Inferior parietal cortex (tissue), 1 donor: ENCODE measurements at regions not wholly inside any gene's neighbourhood (a gene's known extent, or its start where the extent isn't known, plus 50 kb on each side); places are given as distances from the start of the nearest gene placed in this dataset.

Experiments used
- DNase-seq: peaks from one replicate; pipeline ENCODE4 v3.0.0-alpha.2; 2016; ENCODE audit errors: extremely low spot score

DNA sequence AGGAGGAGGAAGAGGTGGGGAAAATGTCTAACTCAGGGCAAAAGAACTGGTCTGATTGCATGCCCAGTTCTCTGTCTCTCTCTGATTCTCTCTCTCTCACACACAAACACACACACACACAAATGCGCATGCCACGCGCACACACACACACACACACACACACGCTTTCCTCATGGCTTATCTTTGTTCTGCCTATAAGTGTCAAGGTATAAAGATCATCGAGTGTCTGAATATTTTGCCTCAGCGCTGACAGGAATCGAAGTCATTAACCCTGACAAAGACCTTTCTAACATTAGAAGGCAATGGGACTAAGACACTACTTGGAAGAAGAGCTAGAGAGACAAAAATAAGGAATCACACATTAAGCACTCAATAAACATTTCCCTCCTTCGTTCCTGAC lies 497.1 kb upstream of the KLHL29 start:
- no peak for DNase-seq

DNA sequence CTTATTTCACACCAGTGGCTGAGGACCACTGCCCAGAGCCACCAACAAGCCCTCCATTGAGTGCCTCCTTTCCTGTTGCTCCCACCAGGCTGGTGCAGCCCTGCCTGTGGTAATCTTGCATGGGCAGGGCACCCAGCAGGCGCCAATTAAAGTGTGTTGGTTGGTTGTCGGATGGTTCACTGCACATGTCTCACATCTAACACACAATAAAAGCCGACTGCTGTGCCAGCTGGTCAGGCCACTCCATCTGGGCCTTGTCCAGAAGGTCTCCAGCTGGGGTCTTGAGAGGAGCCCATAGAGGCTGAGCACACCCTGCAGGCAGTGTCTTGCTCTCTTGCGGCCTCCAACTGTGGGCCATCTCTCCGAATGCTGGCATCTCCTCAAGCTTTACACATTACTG lies 494.8 kb upstream of the KLHL29 start:
- DNase-seq, result no peak

DNA sequence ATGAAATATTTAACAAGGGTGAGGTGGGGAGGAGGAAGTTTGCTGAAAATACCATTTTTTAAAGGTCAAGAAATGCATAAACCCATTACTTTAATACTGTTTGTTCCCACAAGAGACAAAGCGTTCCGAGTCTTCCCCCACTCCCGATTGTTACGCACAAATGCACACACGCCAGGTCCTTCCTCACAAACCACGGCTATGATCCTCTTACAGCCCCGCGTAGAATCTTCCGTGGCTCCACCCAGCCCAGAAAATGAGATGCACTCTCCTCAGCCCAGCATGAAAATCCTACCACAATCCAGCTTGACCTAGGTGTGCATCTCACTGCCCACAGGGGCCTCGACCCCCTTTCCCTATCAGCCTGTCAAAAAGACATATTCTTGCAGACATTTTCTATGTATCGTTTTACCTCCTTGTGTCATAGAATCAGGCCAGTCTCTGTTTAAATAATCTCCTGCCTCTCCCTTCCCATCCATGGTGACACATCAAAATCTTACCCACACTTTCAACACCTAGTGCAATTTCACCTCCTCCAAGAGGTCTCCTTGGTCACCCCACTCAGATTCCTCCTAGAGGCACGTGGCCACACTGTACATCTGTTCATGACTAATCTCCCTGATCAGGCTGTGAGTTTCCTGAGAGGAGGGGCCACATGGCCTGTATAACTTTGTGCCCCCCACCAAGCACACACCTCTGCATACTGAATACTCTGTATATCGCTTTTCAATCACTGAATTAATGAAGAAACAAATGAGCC lies 491.0 kb upstream of the KLHL29 start:
- no peak for DNase-seq

DNA sequence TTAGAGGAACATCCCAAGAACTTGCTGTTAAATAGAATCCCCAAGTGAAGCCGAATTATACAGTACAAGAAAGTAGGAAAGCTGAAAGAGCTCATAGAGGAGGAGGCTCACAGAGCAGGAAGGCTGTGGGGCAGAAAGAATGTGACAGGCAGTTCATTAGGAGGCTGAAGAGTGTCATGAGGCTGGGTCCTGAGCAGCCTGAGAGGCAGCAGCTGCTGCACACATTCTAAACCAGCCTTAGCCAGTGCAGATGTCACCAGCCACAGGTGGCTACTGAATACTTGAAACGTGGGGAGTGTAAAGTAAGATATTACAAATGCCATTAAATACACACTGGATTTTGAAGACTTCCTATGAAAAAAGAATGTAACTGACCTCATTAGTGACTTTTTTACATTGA lies 490.2 kb upstream of the KLHL29 start:
- DNase-seq, result no peak

DNA sequence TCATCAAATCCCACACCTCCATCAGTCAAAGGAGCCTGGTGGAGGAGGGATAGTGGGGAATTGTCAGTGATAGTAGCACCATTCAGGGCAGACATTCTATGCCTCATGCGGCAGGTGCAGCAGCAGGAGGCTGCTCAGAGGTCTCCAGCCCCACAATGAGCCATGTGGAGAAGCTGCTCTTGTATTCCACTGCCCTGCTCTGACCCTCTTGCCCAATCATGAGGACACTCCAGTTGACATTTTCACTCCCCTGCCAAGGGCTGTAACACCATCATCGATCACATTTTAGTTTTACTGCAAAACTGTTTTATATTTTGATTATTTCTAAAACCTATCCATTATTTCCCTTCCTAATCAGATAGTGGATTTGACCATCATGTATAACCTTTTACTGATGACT lies 487.6 kb upstream of the KLHL29 start:
- no peak for DNase-seq

DNA sequence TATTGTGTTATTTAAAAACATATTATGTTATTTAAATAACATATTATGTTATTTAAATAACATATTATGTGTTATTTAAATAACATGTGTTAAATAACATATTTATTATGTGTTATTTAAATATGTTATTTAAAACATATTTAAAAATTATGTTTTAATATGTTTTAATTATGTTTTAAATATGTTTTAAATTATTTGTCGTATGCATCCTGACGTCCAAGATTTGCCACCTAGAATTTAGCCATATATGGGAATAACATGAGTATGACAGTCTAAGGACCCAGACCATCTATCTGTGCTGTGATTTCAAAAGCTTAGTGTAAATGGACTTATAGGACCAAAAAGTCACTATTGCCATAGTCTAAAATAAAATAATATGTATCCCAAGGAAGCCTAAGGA lies 484.3 kb upstream of the KLHL29 start:
- DNase-seq, result no peak

DNA sequence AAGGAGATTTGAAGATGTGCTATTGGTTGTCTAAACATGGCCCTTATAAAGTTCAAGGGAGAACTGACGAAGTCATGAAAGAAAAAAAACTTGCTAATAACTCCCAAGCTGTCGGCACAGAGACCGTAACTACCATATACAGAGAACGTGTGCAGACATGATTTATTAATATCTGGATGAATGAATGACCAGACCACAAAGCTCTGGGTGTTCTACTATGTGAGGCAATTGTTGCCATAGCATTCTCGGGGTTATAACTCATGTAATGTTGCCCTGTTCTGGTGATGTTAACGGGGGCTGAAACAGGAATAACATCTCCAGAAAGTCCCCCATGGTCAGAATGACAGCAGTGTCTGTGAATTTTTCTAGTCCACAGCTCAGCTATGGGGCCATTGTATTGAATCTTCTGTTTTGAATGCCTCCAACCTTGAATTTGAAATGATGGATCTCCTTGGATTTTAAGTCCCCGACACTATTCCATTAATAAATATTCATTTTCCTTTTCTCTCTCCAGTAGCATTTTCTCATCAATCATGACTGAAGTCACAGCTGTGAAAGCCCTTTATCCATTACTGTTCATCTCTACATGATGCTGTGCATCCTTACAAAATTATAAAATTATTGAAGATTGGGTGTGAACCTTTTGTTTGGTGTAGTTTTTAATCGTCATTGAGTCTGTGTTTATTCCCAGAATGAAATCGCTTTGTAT lies 483.4 kb upstream of the KLHL29 start:
- no peak for DNase-seq

DNA sequence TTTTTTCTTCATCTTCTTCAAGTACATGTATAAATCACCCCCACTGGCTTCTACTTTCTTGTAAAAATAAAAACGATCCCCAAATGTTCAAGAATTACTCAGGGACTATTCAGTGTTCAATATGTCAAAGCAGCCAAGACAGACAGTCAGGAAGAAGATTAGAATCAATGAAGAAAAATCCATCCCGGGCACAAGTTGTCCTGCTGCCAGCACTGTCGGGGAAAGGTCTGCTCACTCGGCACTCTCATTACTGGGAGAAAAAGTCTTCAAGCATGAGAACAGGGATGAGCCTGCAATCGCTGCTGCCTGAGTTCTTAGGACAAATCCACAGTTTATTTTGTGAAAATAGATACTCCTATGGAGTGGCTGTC lies 482.8 kb upstream of the KLHL29 start:
- DNase-seq, result no peak

DNA sequence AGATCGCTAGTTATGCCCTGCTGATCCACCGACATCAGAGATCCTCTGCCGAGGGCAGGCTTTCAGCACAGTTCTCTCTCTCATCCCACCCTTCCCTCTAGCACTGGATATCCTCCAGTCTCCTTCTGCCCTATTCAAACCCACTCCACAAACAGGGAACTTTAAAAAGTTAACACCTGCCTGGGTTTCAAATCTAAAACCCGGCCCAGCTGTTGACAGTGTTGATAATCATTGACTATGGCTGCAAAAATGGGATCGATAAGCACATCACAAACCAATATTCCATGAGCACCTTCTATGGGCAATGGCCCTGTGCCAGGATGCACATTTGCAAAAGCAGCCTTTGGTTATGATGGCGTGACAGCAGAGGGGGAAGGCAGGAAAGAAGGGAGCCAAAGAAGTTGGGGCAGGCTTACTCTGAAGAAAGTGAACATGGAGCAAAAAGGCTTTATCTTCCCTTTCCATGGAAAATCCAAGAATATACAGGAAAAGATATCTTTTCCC lies 482.3 kb upstream of the KLHL29 start:
- no peak for DNase-seq

DNA sequence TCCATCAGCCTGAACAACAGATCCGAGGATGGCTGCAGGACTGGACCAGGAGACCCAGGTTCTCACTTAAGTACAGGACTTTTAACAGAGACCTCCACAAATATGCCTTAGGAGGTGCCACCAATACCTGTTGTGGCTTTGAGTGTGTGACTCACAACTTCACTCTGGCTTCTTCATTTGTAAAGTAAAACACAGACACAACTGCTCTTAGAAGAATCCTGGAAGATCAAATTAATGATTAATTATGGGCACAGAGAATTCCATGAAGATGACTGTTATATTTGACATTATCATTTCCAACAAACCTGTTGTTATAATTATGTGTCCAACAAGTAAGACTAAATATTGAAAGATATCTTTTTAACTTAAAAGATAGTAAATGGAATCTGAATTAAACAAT lies 481.4 kb upstream of the KLHL29 start:
- DNase-seq, result no peak

DNA sequence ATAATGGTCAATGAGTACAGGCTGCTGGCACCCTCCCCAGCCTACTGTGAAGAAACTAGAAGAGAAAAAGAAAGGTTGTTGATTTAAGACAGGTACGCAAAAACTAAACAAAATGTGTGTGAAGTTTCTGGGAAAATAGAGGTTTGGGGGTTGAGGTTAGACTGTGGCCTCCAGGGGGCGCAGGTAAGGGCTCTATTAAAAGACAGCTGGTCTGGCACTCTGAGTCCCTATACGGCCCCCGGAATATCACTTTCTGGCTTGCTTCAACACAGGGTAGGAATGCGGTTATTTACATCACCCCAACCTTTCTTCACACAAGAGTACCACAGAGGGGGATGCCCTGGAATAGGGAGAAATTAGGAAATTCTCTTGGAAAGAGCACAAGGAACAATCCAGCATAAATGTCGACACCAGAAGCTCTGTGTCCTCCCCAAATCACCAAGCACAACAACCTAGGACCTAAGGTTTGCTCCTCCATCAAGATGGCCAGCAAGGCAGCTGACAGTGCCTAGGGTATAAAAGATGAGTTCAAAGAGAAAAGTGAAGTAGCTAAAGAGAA lies 480.8 kb upstream of the KLHL29 start:
- no peak for DNase-seq

DNA sequence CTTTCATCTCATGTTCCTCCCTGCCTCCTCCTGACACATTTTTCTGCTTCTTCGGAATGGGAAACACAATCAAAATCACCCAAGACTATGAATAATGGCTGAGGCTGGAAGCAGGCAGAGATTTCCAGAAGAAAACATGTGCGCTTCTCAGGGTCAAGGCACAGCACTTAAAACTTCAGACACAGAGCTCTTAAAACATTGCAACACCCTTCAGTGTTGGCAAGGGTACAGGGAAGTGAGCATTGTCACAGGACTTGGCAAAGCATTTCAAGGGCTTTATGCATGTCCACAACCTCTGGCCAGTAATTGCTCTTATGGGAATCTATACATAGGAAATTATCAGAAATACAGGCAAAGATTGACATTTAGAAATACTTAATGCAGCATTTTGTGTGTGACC lies 477.6 kb upstream of the KLHL29 start:
- no peak for DNase-seq

DNA sequence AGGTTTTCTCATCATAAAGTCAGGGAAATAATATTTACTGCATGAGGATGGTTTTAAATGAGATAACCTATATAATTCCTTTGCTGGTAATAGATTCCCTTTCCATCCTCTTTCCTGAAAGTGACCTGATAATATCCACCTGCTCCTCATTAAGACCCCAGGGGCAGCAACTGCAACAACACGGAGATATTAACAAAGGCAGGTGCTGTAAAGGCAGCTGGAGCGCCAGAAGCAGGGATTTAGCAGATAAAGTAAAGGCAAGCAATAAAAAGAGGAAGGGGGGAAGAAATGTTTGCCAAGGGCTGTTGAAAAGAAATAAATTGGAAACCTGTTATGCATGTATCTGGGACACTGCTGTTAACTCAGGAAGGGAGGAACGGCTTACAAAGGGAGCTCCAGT lies 472.6 kb upstream of the KLHL29 start:
- no peak for DNase-seq

DNA sequence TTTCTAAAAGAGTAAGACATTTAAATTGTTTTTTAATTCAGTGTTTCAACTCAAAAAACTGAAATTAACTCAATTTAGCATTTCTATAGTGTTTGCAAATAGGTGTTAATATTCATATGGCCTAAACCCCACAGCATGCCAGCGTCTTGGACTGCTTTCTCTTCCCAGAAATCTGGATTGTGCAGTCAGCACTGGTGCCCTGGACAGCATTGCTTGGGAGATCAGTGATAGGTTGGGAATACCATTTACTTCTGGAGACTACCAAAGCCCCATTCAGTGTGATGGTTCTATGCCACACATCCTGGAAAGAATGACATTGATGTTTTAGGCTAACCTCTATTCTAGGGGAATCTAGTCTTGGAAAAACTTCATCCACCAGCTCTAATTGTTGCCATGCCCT lies 455.0 kb upstream of the KLHL29 start:
- DNase-seq, result no peak

DNA sequence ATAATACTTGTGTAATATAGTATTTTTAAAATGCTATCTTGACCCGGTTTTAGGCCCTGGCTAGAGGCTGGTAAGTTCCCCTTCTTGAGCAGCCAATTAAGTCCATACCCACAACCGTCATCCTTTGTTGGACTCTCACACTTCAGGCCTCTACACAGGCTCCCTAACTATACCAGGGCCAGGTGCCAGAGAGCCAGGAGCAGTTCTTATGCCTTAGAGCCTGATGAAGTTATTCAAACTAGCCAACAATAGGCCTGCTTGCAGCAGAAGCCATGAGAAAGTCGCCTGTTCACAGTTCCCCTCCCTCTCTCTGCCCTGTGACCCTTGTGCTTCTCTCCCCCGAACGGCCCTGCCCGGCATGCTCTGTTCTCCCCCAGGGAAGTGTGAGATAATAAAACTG lies 454.2 kb upstream of the KLHL29 start:
- no peak for DNase-seq

DNA sequence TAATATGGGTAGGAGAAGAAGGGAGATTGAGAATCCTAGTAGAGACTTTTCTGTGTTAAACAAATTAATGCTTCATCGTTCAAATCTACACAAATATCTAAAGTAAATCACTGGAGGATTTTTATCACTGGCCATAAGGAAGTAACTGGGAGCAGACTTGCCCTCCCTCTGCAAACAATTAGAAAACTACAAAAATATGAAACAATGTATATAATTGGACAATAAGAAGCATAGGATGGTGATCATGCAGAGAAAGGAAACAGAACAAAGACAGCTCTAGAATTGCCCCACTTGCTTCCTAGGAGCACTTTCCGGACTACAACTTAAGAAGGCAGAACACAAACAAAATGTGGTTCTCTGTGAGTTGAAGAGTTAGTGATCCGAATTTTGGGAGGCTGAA lies 452.7 kb upstream of the KLHL29 start:
- DNase-seq, result no peak

DNA sequence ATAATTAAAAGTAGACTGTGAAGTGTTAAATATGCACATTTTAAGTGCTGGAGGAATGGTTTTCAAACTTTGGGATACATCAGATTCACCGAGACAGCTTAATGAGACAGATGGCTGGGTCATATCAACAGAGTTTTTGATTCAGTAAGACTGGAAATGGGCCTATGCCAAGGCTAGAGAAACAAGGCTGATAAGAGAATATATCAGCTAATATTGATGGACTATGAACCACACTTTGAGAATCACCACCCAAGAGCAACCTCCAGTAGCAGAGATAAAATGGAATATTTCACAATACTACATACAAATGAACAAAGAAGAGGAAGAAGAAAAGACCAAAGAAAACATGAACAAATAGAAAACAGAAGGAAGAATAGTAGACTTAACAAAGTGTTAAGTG lies 450.2 kb upstream of the KLHL29 start:
- no peak for DNase-seq

DNA sequence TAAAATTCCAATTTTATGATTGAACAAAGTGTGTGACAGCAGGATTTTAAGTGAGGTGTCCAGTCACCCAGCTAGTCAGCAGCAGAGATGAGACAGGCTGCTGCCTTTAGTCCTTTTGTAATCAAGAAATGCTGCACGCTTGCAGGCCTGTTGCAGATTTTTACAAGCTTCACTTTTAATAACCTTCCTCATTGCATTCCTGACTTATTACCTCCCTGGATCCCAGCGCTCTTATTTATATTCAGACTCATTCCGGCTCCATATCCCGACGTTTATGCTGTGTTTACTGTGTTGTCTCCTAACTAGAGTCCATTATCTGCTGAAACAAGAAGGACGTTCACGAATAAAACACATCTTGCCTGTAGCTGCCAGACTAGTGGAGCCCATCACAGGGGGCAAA lies 442.5 kb upstream of the KLHL29 start:
- no peak for DNase-seq

DNA sequence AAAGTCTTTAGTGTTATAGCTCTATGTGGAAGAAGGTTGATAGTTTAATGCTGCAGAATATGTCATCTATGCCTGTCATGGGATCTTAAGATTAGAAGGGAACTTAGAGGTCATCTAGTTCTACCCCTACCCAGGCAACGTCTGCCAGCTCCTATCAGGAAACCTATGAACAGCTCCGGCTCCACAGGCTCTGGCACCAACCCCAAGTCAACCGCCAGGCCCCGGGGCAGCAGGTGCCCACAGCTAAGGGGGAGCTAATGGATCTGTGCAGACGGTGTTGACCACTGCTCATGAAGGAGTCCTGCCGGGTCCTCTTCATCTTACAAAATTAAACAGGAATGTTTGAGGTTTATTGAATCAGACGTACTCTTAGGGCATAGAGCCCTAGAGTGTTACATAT lies 440.8 kb upstream of the KLHL29 start:
- DNase-seq, result no peak

DNA sequence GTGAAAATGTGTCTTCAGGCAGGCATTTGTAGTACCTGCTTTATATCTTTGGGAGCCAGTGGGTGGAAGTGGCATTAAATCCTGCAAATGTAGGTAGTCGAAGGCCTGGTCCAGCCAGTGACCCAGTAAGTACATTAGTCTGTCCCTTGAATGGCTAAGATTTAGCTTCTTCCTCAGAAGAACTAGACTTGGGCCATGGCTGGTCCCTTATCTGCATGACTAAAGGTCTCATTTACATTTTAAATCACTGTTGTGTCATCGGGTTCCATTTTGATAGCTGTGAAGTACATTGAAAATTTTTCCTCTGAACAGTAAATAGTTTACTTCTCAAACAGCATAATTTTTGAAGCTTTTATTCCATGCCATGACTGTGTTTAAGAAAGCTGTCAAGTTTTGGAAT lies 438.4 kb upstream of the KLHL29 start:
- DNase-seq, result no peak

DNA sequence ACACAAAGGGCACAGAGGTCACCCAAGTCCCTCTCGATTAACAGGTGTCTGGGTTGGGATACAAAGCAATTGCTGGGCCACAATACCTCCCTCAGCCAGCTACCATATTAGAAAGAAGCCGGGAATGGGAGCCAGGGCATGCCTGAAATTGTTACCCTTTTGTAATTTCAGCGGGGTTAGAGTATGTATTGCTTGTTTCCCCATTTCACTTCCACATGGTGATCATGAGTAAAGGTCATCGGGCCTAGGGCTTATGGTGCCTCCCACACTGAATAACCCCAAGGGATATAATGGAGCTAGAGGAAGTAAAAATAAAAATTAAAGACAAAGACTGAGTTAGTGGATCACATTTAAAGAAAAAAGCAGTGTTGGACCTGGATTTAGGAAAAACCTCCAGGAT lies 437.2 kb upstream of the KLHL29 start:
- DNase-seq, result no peak

DNA sequence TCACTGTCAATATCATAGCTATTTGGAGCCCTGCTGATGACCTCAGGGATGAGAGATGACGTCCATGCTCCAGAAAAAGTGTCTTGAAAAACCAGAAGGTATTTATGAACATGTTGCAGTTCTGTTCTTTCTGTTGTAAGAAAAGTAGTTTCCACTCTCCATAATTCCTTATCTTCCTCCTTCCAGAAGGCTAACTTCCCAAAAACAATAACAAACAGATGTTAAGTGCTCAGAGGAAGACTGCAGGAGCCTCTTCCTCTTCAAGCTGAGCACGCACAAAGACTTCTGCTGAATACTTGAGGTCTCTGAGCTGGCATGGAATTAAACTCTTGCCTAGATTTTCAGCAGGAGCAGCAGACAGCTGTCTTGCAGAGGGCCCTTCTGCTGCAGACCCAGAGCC lies 434.5 kb upstream of the KLHL29 start:
- DNase-seq, result no peak

DNA sequence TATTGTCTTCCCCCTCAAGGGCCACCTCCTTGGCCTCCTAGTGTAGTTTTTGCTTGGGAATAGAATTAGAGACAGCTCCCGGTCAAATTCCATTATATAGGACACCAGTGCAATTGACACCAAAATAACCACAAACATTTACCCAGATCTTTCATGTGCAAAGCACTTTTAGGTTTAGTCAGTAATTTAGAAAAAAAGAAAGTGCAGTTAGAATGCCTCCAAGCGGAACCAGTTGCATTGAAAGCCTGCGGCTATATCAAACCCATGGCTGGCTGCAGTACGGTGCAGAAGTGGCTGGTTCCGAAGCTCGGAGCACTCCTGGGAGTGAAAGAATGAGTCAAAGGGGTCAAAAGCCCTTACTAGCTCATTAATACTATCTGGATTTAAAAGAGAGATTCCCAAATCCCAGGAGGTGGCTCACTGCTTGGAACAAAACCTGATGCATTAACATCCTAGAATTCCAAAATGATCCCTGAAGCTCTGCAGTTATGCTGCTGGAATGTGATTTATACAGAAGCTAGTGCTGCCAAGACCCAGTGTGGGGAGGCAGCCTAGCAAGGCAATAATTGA lies 432.2 kb upstream of the KLHL29 start:
- no peak for DNase-seq
